ENCODE measurements at regions not wholly inside any gene's neighbourhood (a gene's known extent, or its start where the extent isn't known, plus 50 kb on each side); places are given as distances from the start of the nearest gene placed in this dataset.
"Not testable (repeated sequence)": the region's sequence is repeated elsewhere in the genome, so short reads cannot be mapped to it uniquely, and the experiment has no call there.

DNA sequence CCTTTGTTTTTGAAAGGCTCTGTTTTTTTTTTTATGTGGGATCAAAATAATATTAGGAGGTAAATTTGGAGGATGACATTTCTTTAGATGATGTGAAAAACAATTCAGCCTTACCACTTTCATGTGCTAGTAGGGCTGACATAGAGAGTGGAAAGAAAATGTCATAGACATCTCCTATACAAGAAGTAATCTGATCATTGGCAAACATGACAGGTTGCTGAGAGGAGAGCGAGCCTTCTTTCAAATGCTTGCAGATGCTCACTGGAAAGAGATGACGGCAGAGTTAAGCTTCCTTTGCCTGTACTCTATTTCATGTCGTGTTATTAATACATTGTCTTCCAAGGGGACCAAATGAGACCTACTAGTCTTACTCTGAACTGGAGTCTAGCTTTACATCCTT lies 160.1 kb upstream of the DAP start:
- DNase-seq, result no peak

GRCh38 chr5:10920400-10920799 lies 159.4 kb upstream of the DAP start:
- no peak for DNase-seq

GRCh38 chr5:10914741-10915480 lies 153.9 kb upstream of the DAP start:
- no peak for DNase-seq

DNA sequence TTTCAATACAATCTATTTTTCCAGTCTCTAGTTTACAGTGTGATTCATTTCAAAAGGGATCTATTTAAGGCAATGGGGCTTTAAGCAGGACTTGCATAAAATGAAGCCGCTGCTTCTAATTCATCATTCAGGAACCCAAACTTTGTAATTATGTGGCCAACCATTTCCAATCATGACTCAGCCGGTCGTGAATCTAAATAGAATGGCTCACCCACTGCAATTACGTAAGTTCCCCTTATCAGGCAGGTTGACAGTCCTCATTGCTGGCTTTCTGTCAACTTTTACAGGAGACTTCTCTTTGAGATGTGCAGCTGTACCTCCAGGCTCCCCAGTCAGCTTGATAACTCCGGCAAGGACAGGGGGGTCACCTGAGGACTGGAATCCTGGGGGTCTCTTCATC lies 152.8 kb upstream of the DAP start:
- DNase-seq, result peak; percentile 38

DNA sequence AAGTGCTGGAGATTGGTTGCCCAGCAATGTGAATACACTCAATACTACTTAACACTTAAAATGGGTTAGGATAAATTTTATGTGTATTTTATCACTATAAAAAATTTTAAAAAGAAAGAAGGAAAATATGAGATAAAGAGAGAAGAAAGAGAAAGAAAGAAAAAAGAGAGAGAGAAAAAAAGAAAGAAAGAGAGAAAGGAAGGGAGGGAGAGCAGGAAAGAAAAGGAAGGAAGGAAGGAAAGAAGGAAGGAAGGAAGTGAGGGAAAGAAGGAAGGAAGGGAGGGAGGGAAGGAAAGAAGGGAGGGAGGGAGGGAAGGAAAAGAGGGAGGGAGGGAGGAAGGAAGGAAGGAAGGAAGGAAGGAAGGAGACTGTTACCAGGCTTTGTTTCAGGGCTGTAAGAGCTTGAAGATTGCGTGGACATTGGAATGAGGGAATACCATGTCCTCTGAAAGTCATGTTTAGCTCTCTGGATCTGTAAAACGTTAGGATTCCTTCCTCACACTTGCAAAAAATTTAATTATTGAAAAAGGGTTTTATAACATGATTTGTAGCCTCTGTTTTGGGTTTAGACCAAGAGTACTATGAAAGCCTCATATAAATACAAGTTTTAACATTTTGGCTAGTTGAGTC lies 152.3 kb upstream of the DAP start:
- DNase-seq, result no peak

DNA sequence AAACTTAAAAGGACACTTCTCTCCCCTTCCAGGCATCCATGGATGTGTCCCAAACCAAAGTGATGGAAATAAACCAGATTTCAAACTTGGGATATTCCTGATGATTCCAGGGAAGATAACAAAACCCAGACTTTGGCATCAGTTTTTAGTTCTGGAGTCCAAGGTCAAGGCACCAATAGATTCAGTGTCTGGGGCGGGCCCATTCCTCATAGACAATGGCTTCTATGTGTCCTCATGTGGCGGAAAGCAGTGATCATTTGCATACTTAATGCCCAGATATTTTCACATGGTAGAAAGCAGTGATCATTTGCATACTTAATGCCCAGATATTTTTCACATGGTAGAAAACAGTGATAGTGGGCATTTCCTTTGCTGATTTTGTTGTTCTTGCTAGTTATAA lies 151.4 kb upstream of the DAP start:
- no peak for DNase-seq

GRCh38 chr5:10910261-10910660 lies 149.2 kb upstream of the DAP start:
- DNase-seq, result no peak

DNA sequence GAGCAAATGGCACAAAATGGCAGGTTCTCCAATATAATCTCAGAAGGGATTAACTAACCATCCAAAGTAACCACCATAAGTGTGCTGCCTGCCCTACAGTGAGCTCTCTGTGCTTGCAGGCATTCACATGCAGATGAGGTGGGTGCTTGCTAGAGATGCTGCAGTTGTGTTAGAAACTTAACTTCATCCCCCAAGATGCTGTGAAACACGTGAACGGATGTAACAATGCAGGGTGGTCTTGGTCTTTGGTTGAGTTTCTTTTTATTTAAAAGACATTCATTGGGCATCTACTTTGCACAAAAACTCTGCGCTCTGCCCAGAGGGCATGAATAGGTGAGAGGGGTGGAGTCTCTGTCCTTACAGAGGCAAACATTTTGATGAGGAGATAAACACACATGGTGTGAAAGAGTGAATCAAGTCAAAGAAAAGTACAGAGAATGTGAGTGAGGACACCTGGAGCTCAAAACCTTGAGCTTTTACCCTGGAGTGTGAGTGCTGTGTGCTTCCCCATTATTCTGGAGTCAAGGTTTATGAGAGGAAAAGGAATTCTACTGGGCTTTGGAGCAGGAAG lies 143.9 kb upstream of the DAP start:
- no peak for DNase-seq

- no peak for DNase-seq
Measured at GRCh38 chr5:10903786-10904560, 142.9 kb upstream of the DAP start.

DNA sequence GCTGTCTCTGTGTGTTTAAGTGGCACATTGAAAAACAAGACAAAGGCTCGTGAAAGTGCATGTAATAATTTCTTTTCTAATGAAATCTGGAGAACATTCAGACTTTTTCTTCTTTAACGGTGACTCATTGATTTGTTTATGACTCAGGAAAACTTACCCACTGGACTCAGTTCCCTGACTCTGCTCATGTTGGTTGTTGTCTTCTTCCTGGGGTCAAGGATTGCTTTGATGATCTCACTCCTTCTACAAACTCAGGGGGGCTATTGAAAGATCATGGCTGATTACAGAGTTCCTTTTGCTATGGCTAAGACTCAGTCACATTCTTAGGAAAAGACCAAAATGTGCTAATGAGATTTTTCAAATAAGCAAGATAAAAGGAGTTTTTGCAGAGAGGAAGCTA lies 141.1 kb upstream of the DAP start:
- DNase-seq, result no peak

DNA sequence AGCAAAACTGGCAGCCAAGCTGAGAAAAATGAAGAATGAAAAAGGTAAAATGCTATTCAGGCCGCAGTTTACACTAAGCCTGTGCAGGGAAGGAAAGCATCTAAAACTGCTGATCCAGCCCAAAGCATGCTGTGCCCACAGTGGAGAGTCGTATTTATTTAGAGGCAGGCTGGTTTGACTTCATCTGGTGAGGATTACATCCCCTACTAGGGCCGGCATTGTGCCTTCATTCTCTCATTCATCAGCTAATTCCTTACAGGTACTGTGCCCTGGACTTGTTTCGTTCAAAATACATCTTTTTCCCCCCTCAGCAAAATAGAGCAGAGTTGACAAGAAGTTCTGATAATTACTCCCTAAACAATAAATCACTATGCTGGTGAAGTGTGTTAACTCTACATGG lies 137.5 kb upstream of the DAP start:
- no peak for DNase-seq

- DNase-seq, result no peak
Measured at GRCh38 chr5:10896016-10896415, 135.0 kb upstream of the DAP start.

DNA sequence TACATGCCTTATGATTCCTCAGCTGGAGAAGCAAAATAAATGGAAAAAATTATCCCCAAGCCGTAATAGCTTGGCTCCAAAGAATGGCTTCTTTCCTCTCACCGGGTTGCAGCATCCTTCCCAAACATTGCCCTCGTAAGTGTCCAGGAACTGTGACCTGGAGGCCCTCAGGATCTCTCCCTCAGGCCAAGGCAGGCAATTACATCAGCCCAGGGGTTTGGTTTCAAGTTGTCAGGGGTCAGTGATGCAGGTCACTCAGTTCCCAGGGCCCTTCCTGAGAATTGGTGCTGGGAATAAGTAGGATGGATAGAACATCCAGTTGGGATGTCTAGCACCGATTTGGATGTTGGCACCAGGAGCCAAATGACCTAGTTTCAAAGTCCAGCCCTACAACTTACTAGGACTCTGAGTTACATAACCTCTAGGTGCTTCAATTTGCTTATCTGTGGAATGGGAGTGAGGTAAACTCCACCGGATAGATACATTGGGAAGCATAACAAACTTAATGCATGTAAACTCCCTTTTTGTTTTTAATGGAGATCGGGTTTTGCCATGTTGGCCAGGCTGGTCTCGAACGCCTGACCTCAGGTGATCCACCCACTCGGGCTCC lies 133.5 kb upstream of the DAP start:
- DNase-seq, result no peak

GRCh38 chr5:10892911-10893215 lies 131.8 kb upstream of the DAP start:
- DNase-seq, result no peak

DNA sequence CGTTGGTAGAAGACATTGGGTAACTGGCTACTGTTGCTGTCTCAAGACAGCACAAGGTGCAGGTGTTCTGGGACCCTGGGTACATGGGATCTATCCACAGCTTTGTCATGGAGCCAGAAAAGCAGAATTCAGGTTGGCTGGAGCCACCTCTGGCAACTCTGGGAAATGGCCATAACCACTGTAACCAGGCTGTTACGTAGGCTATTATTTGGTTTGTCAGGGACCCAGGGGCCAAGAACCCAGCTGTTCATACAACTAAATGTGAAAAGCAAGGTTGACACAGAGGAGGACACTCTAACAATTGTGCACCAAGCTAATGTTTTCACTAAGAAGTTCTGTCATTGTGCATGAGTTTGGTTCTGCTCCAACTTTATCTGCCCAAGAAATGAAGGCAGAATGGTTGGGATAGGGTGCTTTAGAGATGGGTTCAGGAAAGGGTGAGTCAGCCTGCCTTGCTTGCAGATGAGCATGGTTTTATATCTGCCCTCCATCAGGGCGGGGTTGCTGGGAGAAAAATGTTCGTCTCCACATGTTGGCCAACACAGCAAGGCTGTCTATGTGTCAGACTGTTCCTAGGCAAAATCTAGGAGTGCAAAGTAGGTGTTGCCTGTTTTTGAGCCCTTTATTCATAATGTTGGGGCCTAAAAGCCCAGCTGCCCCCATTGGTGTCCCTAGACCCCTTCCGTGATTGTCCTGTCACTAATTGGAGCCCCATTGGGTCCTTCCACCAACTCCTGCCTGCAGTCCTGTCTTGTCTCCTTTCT lies 131.3 kb upstream of the DAP start:
- DNase-seq, result no peak

- no peak for DNase-seq
Measured at GRCh38 chr5:10891193-10891592, 130.2 kb upstream of the DAP start.

DNA sequence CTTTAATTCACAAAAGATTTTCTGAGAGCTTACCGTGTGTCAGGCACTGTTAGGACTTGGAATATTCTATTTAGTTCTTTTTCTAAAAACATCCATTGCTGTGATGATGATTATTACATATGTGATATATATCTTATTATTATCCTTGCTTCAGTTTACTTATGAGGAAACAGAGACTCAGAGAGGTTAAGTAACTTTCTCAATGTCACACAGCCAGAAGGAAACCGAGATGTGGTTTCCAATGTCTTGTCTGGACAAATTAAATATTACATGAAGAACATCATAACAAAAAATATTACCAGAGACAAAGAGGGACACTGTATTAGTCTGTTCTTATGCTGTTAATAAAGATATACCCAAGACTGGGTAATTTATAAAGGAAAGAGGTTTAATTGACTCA lies 125.5 kb upstream of the DAP start:
- DNase-seq, result no peak

DNA sequence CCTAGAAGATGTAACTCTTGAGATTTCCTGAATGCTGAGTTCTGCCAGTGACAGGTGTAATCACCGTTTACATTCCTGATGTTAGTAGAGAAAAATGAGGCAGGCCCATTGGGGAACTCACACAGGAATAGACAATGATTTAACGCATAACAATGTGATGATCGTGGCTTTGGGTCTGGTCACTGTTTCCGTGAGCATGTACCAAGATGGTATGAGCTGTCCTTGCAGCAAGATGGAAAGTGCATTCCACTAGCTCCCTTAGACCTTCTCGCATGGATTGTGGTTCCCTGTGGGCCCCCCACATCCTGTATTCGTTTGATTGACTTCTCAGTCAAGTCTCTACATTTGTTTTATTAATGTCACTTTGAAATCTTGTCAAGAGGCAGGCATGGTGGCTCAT lies 124.0 kb upstream of the DAP start:
- no peak for DNase-seq

DNA sequence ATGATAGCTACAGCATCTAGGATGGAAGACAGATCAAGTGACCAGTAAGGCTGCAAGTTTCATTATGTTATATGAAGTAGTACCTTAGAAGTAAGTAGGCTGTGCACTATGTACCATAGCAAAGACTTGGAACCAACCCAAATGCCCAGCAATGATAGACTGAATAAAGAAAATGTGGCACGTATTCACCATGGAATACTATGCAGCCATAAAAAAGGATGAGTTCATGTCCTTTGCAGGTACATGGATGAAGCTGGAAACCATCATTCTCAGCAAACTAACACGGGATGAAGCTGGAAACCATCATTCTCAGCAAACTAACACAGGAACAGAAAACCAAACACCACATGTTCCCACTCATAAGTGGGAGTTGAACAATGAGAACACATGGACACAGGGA lies 122.9 kb upstream of the DAP start:
- DNase-seq, result not testable (repeated sequence)

GRCh38 chr5:10880934-10881333 lies 119.9 kb upstream of the DAP start:
- no peak for DNase-seq

GRCh38 chr5:10876996-10877395 lies 116.0 kb upstream of the DAP start:
- not testable (repeated sequence) for DNase-seq

- peak; percentile 37 for DNase-seq
Measured at GRCh38 chr5:10876006-10876744, 115.1 kb upstream of the DAP start.

Measured in GDM1 (cell line).